Stimulated activated naive B cell treated with anti-CD40 and anti-IgM and Interleukin-4, amounts not matched to agents 10 μg/mL and 1 μg/mL and 100 μg/mL, for 72 hours (primary cell): ENCODE measurements at regions not wholly inside any gene's neighbourhood (a gene's known extent, or its start where the extent isn't known, plus 50 kb on each side); places are given as distances from the start of the nearest gene placed in this dataset.
A peak's percentile ranks its signal among the peaks of the same experiment; 100 is the strongest.

Experiments used
- ATAC-seq, 2 donors: fragments of 150-1000 bp; cut with Tn5 transposase; replicated peaks; 2 replicates each; pipeline ENCODE4 v1.10.0; 2021; ENCODE audit warnings: moderate library complexity in 1 of 2
- DNase-seq: peaks from one replicate; pipeline ENCODE4 v3.0.0; 2021
- H3K27ac Mint-ChIP-seq: one replicate; pipeline ENCODE4 v1.8.0; 2022; ENCODE audit warnings: mild to moderate bottlenecking, mixed read lengths
- H3K27me3 Mint-ChIP-seq, 2 donors: one replicate each; pipeline ENCODE4 v1.8.0; 2022; ENCODE audit warnings: mixed read lengths in 2 of 2
- H3K36me3 Mint-ChIP-seq, 2 donors: one replicate each; pipeline ENCODE4 v1.8.0; 2022; ENCODE audit warnings: mixed read lengths in 2 of 2, mild to moderate bottlenecking in 1 of 2
- H3K4me1 Mint-ChIP-seq, 2 donors: one replicate each; pipeline ENCODE4 v1.8.0; 2022; ENCODE audit warnings: mixed read lengths in 2 of 2, mild to moderate bottlenecking in 1 of 2
- H3K4me3 Mint-ChIP-seq, 2 donors: one replicate each; pipeline ENCODE4 v1.8.0; 2022; ENCODE audit warnings: mild to moderate bottlenecking in 2 of 2, mixed read lengths in 2 of 2, moderate library complexity in 1 of 2
- H3K9me3 Mint-ChIP-seq, 2 donors: one replicate each; pipeline ENCODE4 v1.8.0; 2022; ENCODE audit warnings: mixed read lengths in 2 of 2, mild to moderate bottlenecking in 1 of 2

DNA sequence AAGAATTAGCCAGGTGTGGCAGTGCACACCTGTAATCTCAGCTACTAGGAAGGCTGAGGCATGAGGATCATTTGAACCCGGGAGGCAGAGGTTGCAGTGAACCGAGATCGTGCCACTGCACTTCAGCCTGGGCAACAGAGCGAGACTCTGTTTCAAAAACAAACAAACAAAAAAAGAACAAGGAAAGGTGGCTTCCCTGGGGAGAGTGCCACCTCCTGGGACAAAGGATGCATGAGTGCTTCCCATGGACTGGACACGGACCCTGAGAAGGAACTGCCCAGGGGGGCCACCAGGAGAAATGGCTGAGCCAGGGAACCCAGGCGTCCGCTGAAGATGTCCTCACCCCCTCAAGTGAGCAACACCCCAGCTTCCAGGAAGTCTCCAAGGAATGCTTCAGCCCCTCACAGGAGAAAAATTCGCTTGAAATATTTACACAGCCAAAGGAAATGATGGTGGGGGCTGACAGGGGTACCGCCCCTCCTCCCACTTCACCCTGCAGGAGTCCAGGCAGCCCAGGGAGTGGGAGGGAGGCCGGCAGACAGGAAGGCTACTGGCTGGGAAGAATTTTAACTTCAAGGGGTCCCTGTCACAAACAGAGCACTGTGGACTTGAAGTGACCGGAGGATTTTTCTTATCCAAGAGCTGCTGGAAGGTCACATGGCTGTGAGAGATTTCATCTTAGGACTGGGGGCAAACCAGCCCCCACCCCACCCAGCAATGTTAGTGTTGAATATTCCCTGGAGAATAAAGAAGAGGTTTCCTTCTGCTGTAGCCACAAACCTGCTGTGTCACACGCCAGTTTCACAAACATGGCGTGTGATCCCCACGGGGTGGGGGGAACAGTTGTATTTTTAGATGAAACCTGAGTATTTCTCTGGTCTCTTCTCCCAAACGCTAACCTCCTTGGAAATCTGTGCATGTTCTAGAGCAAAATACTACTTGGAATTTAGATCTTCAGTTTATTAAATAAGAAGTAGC, 90.8 kb upstream of the SLC25A33 start:
- no peaks in the 10 kb centered on the region for H3K36me3 Mint-ChIP-seq
- ATAC-seq = peak; percentile 31 to 41
- no peak overlapping the region for H3K27ac Mint-ChIP-seq
- H3K9me3 Mint-ChIP-seq = no peaks in the 10 kb centered on the region
- no peak for DNase-seq
- peaks cover 1 to 13% of the 10 kb centered on the region in 2 donors for H3K4me1 Mint-ChIP-seq
- peaks cover 0 to 5% of the 10 kb centered on the region in 2 donors for H3K27me3 Mint-ChIP-seq
- H3K4me3 Mint-ChIP-seq = no peak overlapping the region

DNA sequence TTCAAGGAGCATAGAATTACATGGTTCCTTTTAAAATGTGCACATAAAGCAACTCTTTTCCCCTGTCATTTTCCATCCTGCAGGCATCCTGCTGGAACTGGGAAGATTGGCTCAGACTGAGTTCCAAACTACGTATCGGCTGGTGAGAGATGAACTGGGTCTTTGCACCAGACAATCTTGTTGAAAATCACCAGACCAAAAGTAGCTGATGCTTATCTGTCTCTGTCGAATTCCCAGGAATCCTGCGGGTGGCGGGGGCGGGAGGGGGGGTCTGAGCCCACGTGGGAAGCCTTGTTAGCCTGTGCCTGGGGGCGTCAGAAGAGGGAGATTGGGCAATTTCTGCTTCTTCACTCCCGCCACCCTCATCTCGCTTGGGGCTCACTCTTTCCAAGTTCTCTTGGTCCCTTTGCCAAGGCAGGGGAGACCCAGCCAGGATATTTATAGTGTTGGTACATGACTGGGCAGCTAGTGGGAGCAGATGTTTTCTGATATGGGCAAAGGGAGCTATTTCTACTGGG, 90.1 kb upstream of the SLC25A33 start:
- Mint-ChIP-seq H3K4me3 (no peak overlapping the region), H3K4me1 (peaks cover 1 to 13% of the 10 kb centered on the region in 2 donors), H3K27ac (no peak overlapping the region), H3K27me3 (peaks cover 0 to 5% of the 10 kb centered on the region in 2 donors), H3K9me3 (no peaks in the 10 kb centered on the region), H3K36me3 (no peaks in the 10 kb centered on the region)
- no peak for ATAC-seq
- no peak for DNase-seq

DNA sequence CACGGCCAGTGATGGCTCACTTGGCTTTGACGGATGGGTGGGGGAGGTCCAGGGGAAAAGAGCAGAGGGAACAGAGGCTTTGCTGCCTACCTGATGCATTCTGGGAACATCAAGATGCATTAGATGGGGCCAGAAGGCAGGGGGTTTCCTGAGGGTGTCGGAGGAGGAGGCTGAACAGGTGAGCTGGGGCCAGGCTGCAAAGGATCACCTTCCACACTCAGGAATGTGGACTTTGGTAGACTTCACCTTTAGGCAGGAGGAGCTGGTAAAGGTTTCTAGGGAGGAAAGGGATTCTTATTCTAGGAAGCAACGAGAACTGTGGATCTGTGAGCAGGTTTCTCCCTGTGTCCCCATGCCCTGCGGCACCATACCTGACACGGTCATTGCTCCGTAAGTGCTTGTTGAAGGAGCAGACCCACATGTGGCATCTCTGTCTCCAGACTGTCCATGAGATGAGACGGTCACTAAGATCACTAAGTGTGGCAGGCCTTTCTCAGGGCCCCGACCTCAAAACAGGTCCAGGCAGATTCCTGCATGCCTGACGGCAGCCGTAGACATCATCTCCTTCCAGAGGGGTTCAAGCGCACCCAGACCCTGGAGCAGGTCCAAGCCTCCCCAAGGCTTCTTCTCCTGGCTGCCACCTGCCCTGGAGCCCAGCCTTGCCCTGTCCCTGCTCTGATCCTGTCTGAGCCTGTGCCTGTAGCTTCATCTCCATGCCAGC, 89.1 kb upstream of the SLC25A33 start:
- Mint-ChIP-seq H3K27ac (no peak overlapping the region), H3K36me3 (no peaks in the 10 kb centered on the region), H3K27me3 (peaks cover 0 to 5% of the 10 kb centered on the region in 2 donors), H3K4me3 (no peak overlapping the region), H3K4me1 (peaks cover 1 to 13% of the 10 kb centered on the region in 2 donors), H3K9me3 (no peaks in the 10 kb centered on the region)
- DNase-seq = no peak
- no peak for ATAC-seq

DNA sequence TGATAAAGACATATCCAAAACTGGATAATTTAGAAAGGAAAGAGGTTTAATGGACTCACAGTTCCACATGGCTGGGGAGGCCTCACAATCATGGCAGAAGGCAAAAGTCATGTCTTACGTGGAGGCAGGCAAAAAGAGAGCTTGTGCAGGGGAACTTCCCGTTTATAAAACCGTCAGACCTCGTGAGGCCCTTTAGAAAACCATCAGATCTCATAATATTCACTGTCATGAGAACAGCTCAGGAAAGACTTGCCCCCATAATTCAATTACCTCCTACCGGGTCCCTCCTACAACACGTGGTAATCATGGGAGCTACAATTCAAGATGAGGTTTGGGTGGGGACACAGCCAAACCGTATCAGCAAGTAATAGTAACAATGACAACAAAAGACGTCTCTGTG, 88.2 kb upstream of the SLC25A33 start:
- Mint-ChIP-seq H3K4me1 (peaks cover 5 to 13% of the 10 kb centered on the region in 2 donors), H3K27me3 (peaks cover 0 to 5% of the 10 kb centered on the region in 2 donors), H3K4me3 (no peak overlapping the region), H3K36me3 (no peaks in the 10 kb centered on the region), H3K27ac (no peak overlapping the region), H3K9me3 (no peaks in the 10 kb centered on the region)
- ATAC-seq = no peak
- DNase-seq = no peak

DNA sequence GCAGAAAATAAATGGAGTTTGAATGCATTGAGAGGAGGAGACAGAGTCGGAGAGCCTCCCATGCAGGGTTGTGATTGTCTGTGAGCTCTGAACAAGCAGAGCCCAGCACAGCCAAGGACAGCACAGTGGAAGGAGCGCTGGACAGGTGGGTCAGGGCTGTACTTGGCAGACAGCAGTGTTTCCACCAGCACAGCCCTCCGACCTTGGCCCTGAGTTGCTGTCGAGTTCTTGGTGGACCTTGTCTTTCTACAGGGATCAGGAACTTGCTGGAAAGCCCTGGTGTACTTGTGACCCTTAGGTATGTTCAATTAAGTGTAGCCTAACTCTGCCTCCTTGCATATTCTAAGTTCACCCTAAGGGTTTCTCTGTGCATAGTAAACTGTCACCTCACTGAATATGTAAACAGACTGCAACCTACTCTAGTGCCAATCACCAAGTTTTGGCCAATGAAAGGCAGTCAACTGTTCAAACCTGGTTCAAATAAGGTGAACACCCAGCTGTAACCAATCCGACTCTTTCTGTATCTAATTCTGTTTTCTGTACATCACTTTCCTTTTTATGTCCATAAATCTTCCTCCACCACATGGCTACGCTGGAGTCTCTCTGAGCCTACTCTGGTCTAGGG, 86.6 kb upstream of the SLC25A33 start:
- Mint-ChIP-seq H3K27ac (no peak overlapping the region), H3K27me3 (peaks cover 0 to 5% of the 10 kb centered on the region in 2 donors), H3K4me1 (peaks cover 5 to 13% of the 10 kb centered on the region in 2 donors), H3K9me3 (no peaks in the 10 kb centered on the region), H3K36me3 (no peaks in the 10 kb centered on the region), H3K4me3 (no peak overlapping the region)
- DNase-seq (no peak), ATAC-seq (no peak)

DNA sequence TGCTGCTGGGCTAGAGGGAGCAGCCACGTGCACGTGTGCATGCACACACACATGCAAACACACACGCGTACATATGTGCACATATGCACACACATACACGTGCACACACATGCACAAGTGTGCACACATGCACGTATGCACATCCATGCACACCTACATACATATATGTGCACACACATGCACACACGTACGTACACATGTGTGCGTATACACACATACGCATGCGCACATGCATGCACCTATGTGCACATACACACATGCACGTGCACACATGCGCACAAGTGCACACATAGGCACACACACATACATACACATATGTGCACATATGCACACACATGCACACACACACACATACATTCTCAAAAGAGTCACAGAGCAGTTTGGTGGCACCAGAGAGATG, 85.9 kb upstream of the SLC25A33 start:
- no peak overlapping the region for H3K27ac Mint-ChIP-seq
- H3K4me3 Mint-ChIP-seq = no peak overlapping the region
- no peaks in the 10 kb centered on the region for H3K9me3 Mint-ChIP-seq
- peaks cover 3 to 6% of the 10 kb centered on the region in 2 donors for H3K4me1 Mint-ChIP-seq
- ATAC-seq = no peak
- H3K36me3 Mint-ChIP-seq = no peaks in the 10 kb centered on the region
- no peak for DNase-seq
- no peaks in the 10 kb centered on the region for H3K27me3 Mint-ChIP-seq

DNA sequence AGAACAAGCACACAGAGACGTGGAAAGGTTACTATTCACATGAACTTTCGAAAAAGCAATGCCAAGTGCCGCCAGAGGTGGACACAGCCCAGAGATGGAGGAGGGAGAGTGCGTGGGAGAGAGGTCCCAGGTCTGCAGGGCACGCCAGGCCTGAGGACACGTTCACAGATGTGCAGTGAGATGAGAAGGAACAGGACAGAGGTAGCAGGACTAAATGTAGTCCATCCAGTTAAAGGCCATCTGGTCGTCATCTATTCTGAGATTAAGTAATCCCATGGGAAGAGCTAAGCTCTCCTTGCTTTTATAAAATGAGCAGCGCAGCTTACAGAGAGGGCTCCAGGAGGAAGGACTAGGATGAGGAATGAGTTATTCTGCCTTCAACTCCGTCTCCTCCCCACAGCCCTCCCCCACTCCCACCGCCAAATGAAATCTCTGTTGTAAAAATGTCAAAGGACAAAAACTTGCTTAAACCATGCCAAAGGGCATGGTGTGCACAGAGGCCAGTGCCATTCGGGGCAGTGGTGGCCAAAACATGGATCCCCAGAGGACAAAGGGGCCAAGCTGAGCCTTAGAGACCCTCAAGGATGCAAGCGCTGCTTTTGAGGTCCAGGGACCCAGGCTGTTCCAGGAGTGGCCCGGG, 85.4 kb upstream of the SLC25A33 start:
- H3K27me3 Mint-ChIP-seq = no peaks in the 10 kb centered on the region
- H3K27ac Mint-ChIP-seq = no peak overlapping the region
- DNase-seq = no peak
- no peak overlapping the region for H3K4me3 Mint-ChIP-seq
- H3K4me1 Mint-ChIP-seq = peaks cover 1 to 3% of the 10 kb centered on the region in 2 donors
- ATAC-seq = no peak
- no peaks in the 10 kb centered on the region for H3K9me3 Mint-ChIP-seq
- no peaks in the 10 kb centered on the region for H3K36me3 Mint-ChIP-seq

DNA sequence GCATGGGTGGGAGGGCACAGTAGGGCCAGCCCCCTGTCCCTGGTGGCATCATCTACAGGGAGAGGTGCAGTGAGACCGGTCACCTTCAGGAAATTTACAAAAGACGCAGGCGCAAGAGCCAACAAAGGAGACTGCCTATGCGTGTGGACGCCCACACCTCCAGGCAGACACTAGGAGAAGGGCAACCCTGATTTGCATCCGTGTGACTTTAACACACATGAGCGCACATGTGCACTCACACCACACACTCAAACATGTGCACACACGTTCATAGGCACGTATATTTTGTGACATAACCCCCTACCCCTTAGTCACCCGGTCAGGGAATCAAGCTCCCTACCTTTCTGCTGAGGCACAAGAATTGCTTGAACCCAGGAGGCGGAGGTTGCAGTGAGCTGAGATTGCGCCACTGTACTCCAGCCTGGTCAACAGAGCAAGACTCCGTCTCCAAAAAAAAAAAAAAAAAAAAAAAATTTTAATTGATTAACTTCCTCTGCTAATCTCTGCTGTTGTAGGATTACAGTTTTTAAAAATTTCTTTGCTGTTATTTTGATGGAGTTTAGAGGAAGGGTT, 84.7 kb upstream of the SLC25A33 start:
- Mint-ChIP-seq H3K4me1 (peaks cover 0 to 3% of the 10 kb centered on the region in 2 donors), H3K27me3 (no peaks in the 10 kb centered on the region), H3K4me3 (no peak overlapping the region), H3K9me3 (no peaks in the 10 kb centered on the region), H3K27ac (no peak overlapping the region), H3K36me3 (no peaks in the 10 kb centered on the region)
- DNase-seq = no peak
- ATAC-seq = no peak

DNA sequence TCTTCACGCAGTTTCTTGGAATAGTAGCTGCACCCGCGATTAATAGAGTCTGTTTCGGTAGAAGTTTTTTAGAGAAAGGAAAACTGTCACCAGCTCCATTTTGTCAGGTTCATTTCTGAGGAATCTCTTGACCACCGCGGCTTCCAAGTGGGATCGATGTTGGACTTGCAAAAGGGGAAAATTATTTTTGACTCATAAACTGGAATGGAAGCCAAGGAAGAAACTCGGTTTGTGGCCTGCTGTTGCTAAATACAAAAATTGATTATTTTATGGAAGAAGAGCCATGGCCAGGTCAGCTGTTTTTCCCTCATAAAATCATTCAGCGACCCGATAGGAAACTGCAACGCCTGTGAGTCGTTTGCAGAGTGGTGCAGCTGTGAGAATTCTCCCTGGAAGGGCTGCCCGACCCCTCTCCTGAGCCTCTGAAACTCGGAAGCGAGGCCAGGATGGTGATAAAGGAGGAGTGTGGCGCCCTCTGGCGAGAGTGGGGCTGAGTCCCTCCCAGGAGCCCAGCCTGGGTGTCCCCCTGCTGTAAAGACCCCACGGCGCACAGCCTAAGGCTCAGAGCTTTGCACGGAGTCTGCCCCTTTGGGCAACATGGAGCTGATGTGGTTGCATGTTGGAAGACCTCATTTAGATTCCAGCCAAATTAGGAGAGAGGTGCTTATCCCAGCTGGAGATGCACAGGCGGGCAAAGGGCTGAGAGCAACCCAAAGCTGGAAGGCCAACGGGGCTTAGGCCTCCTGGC, 83.6 kb upstream of the SLC25A33 start:
- ATAC-seq (peak; percentile 81 to 82), DNase-seq (peak; percentile 18)
- H3K4me3 Mint-ChIP-seq = no peak overlapping the region
- no peak overlapping the region for H3K27ac Mint-ChIP-seq
- no peaks in the 10 kb centered on the region for H3K36me3 Mint-ChIP-seq
- no peaks in the 10 kb centered on the region for H3K9me3 Mint-ChIP-seq
- H3K27me3 Mint-ChIP-seq = no peaks in the 10 kb centered on the region
- H3K4me1 Mint-ChIP-seq = peaks cover 0 to 3% of the 10 kb centered on the region in 2 donors

DNA sequence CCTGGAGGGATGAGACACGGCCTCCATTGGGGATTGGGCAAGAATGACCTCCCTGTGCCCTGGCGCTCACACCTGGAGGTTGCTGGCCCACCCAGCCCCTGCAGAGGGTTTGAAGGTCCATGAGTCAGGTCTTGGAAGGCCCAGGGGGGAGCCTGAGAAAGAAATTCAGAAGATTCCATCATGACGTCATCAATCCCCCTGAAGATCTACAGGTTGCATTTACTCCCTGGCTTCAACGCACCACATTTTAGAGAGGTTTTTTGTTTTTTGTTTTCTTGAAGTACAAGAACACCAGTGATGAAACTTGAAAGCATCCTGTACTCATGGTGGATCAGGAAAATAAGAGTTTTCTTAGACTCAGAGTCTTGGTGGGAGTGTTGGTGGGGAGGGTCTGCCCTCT, 82.4 kb upstream of the SLC25A33 start:
- Mint-ChIP-seq H3K4me3 (no peak overlapping the region), H3K27ac (no peak overlapping the region), H3K4me1 (peaks cover 0 to 3% of the 10 kb centered on the region in 2 donors), H3K9me3 (no peaks in the 10 kb centered on the region), H3K36me3 (no peaks in the 10 kb centered on the region), H3K27me3 (no peaks in the 10 kb centered on the region)
- DNase-seq (no peak), ATAC-seq (no peak)

DNA sequence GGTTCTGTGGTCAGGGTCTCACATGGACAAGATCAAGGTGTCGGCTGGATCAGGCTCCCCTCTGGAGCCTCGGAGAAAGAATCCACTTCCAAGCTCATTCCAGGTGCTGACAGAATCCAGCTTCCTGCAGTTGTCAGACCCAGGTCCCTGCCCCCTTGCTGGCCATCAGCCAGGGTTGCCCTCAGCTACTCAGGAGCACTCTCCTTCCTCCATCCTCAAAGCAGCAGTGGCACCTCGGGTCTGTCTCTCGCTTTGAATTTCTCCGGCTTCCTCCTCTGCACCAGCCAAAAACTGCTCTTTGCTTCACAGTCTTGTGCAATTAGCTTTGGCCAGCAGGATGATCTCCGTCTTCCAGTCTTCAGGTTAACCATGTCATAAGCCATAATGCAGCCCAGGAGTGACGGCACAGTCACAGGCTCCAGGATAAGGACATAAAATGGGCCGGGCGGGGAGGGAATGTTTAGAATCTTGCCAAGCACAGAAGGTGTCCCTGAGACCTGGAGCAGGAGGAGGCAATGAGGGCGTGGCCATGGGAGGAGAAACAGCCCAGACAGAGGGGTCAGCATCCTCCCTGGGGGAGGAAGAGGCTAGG, 79.4 kb upstream of the SLC25A33 start:
- ATAC-seq = no peak
- Mint-ChIP-seq H3K27me3 (no peaks in the 10 kb centered on the region), H3K4me3 (no peak overlapping the region), H3K9me3 (no peaks in the 10 kb centered on the region), H3K4me1 (peaks cover 0 to 3% of the 10 kb centered on the region in 2 donors), H3K27ac (no peak overlapping the region), H3K36me3 (no peaks in the 10 kb centered on the region)
- DNase-seq = no peak

DNA sequence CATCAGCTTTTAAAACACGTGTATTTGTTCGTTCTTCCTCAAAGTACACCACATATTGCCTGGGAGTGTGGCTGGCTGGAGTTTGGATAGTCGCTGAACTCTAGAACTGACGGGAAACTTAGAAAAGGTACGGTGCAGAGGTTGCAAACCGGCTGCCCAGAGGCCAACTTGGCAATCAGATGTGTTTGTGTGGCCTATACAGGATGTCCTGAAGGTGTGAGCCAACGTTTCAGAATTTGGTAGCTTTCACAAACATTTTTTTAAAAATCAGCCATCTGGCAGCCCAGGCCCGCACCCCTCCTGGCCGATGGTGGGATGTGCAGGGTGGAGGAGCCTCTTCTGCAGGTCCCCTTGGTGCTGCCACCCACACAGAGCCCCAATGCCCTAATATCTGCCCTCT, 73.6 kb upstream of the SLC25A33 start:
- ATAC-seq = no peak
- H3K4me1 Mint-ChIP-seq = no peaks in the 10 kb centered on the region
- H3K9me3 Mint-ChIP-seq = no peaks in the 10 kb centered on the region
- H3K4me3 Mint-ChIP-seq = no peak overlapping the region
- no peak overlapping the region for H3K27ac Mint-ChIP-seq
- no peaks in the 10 kb centered on the region for H3K36me3 Mint-ChIP-seq
- peaks cover 18 to 26% of the 10 kb centered on the region in 2 donors for H3K27me3 Mint-ChIP-seq
- no peak for DNase-seq
